ENCODE measurements at regions not wholly inside any gene's neighbourhood (a gene's known extent, or its start where the extent isn't known, plus 50 kb on each side); places are given as distances from the start of the nearest gene placed in this dataset.

- no peak for DNase-seq (ENCODE audit: low spot score)
Measured at GRCh38 chr10:104505521-104506042, 135.5 kb upstream of the SORCS3 start.

- no peak for DNase-seq (ENCODE audit: low spot score)
Measured at GRCh38 chr10:104509981-104510380, 131.1 kb upstream of the SORCS3 start.

- no peak for DNase-seq (ENCODE audit: low spot score)
Measured at GRCh38 chr10:104510644-104511043, 130.4 kb upstream of the SORCS3 start.

- no peak for DNase-seq (ENCODE audit: low spot score)
Measured at GRCh38 chr10:104512800-104513199, 128.3 kb upstream of the SORCS3 start.

GRCh38 chr10:104515678-104516199 is 125.4 kb upstream of the SORCS3 start:
- DNase-seq (ENCODE audit: low spot score), result no peak

GRCh38 chr10:104516986-104517385 is 124.1 kb upstream of the SORCS3 start:
- DNase-seq (ENCODE audit: low spot score), result no peak

GRCh38 chr10:104517946-104518345 is 123.1 kb upstream of the SORCS3 start:
- no peak for DNase-seq (ENCODE audit: low spot score)

- no peak for DNase-seq (ENCODE audit: low spot score)
Measured at GRCh38 chr10:104518891-104519290, 122.2 kb upstream of the SORCS3 start.

- DNase-seq (ENCODE audit: low spot score), result no peak
Measured at GRCh38 chr10:104520653-104521052, 120.4 kb upstream of the SORCS3 start.

GRCh38 chr10:104521901-104522694 is 119.0 kb upstream of the SORCS3 start:
- no peak for DNase-seq (ENCODE audit: low spot score)

GRCh38 chr10:104526188-104526587 is 114.9 kb upstream of the SORCS3 start:
- DNase-seq (ENCODE audit: low spot score), result no peak

- no peak for DNase-seq (ENCODE audit: low spot score)
Measured at GRCh38 chr10:104527013-104527412, 114.1 kb upstream of the SORCS3 start.

GRCh38 chr10:104540181-104540580 is 100.9 kb upstream of the SORCS3 start:
- DNase-seq (ENCODE audit: low spot score), result no peak

GRCh38 chr10:104541820-104542219 is 99.3 kb upstream of the SORCS3 start:
- DNase-seq (ENCODE audit: low spot score), result no peak

GRCh38 chr10:104546336-104546735 is 94.8 kb upstream of the SORCS3 start:
- no peak for DNase-seq (ENCODE audit: low spot score)

GRCh38 chr10:104546756-104547155 is 94.3 kb upstream of the SORCS3 start:
- no peak for DNase-seq (ENCODE audit: low spot score)

- no peak for DNase-seq (ENCODE audit: low spot score)
Measured at GRCh38 chr10:104548090-104548489, 93.0 kb upstream of the SORCS3 start.

GRCh38 chr10:104556831-104557230 is 84.3 kb upstream of the SORCS3 start:
- no peak for DNase-seq (ENCODE audit: low spot score)

- DNase-seq (ENCODE audit: low spot score), result no peak
Measured at GRCh38 chr10:104557966-104558365, 83.1 kb upstream of the SORCS3 start.

- no peak for DNase-seq (ENCODE audit: low spot score)
Measured at GRCh38 chr10:104559935-104560334, 81.2 kb upstream of the SORCS3 start.

GRCh38 chr10:104563051-104563450 is 78.0 kb upstream of the SORCS3 start:
- DNase-seq (ENCODE audit: low spot score), result no peak

GRCh38 chr10:104563548-104563947 is 77.5 kb upstream of the SORCS3 start:
- DNase-seq (ENCODE audit: low spot score), result no peak

- no peak for DNase-seq (ENCODE audit: low spot score)
Measured at GRCh38 chr10:104574427-104574826, 66.7 kb upstream of the SORCS3 start.

- DNase-seq (ENCODE audit: low spot score), result no peak
Measured at GRCh38 chr10:104574838-104575237, 66.3 kb upstream of the SORCS3 start.

Data from kidney capillary endothelial cell (primary cell).